Type B pancreatic cell (in vitro differentiated cells): ENCODE measurements at regions not wholly inside any gene's neighbourhood (a gene's known extent, or its start where the extent isn't known, plus 50 kb on each side); places are given as distances from the start of the nearest gene placed in this dataset.
A peak's percentile ranks its signal among the peaks of the same experiment; 100 is the strongest.

Experiments used
- DNase-seq: peaks from one replicate; pipeline ENCODE4 v3.0.0; 2021; ENCODE audit warnings: mixed read lengths; ENCODE audit not compliant: unreplicated experiment; ENCODE audit errors: extremely low spot score
- H3K27ac Mint-ChIP-seq: 2 replicates; pipeline ENCODE4 v1.8.0; 2021; ENCODE audit warnings: mild to moderate bottlenecking, mixed read lengths
- H3K27me3 Mint-ChIP-seq: 2 replicates; pipeline ENCODE4 v1.8.0; 2021; ENCODE audit warnings: mixed read lengths
- H3K36me3 Mint-ChIP-seq: 2 replicates; pipeline ENCODE4 v1.8.0; 2021; ENCODE audit warnings: mixed read lengths
- H3K4me1 Mint-ChIP-seq: one replicate; pipeline ENCODE4 v1.8.0; 2021; ENCODE audit warnings: mixed read lengths; ENCODE audit not compliant: unreplicated experiment
- H3K4me3 Mint-ChIP-seq: 2 replicates; pipeline ENCODE4 v1.8.0; 2021; ENCODE audit warnings: mild to moderate bottlenecking, mixed read lengths
- H3K9me3 Mint-ChIP-seq: 2 replicates; pipeline ENCODE4 v1.8.0; 2021; ENCODE audit warnings: mixed read lengths
- TF ChIP-seq, protein P1 (sequence below): fragments of 200-600 bp; sonication (generic); conservative IDR thresholded peaks from 2 replicates; pipeline ENCODE4 v1.5.0; 2021; ENCODE audit warnings: antibody characterized with exemption, mild to moderate bottlenecking

DNA sequence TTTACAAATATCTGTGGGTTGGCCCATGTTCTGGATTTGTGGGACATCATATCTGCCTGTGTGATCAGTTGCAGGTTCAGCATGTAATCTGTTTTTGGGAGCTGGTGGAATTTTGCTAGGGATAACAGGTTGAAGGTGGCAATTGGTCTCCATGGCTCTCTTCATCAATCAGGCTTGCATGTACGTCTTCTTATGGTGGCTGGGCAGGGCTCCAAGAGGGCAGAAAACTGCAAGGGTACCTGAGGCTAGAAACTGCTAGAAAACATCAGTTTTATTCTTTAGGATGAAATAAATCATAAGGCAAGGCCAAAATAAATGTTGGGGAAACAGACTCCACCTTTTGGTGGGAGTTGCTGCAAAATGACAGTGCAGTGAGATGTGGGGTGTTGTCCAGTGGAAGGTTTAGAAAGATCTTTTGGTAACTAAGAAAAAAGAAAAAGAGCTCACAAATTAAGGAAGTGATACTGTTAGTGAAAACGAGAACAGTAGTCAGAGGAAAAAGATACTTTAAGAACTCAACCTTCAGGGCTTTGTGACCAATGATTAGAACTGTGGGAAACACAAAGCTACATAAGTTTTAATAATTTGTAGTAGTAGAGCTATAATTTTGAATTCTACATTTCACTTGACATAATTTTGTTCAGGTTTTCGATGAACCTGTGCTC lies 300.7 kb upstream of the IZUMO3 start:
- Mint-ChIP-seq H3K36me3 (no peaks in the 10 kb centered on the region), H3K27me3 (no peaks in the 10 kb centered on the region), H3K9me3 (no peaks in the 10 kb centered on the region), H3K27ac (no peak overlapping the region), H3K4me3 (no peak overlapping the region), H3K4me1 (no peaks in the 10 kb centered on the region)
- no peak for DNase-seq
- TF ChIP-seq, protein P1, sequence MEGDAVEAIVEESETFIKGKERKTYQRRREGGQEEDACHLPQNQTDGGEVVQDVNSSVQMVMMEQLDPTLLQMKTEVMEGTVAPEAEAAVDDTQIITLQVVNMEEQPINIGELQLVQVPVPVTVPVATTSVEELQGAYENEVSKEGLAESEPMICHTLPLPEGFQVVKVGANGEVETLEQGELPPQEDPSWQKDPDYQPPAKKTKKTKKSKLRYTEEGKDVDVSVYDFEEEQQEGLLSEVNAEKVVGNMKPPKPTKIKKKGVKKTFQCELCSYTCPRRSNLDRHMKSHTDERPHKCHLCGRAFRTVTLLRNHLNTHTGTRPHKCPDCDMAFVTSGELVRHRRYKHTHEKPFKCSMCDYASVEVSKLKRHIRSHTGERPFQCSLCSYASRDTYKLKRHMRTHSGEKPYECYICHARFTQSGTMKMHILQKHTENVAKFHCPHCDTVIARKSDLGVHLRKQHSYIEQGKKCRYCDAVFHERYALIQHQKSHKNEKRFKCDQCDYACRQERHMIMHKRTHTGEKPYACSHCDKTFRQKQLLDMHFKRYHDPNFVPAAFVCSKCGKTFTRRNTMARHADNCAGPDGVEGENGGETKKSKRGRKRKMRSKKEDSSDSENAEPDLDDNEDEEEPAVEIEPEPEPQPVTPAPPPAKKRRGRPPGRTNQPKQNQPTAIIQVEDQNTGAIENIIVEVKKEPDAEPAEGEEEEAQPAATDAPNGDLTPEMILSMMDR = no peak

DNA sequence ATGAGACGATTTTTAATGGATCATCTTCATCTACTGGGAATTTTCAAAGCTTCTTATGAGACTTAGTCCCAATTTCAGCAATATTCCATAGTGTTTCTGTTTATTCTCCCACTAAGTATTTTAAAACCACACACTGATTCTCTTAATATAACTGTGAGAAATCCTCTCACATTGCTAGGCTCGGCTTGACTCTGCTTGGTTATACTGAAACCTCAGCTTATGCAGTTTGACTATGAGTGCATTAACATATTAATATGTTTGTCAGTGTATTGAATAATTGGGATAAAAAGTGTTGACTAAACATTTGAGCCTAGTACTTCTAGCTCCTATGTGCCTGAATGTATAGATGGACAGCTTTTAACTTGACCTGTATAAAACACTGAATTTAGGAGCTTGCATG lies 298.5 kb upstream of the IZUMO3 start:
- Mint-ChIP-seq H3K4me3 (no peak overlapping the region), H3K4me1 (no peaks in the 10 kb centered on the region), H3K36me3 (no peaks in the 10 kb centered on the region), H3K27me3 (no peaks in the 10 kb centered on the region), H3K9me3 (no peaks in the 10 kb centered on the region), H3K27ac (no peak overlapping the region)
- TF ChIP-seq, protein P1 = no peak
- DNase-seq = no peak

DNA sequence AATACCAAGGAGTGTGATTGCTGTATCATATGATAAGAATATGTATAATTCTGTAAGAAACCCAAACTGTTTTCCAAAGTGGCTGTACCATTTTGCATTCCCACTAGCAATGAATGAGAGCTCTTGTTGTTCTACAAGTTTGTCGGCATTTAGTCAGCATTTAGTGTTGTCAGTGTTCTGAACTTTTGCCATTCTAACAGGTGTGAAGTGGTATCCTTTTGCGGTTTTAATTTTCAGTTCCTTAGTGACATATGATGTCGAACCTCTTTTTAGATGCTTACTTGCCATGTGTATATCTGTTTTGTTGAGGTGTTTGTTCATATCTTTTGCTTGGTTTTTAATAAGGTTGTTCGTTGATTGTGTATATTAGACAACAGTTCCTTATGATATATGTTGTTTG lies 296.3 kb upstream of the IZUMO3 start:
- no peak overlapping the region for H3K4me3 Mint-ChIP-seq
- H3K4me1 Mint-ChIP-seq = no peaks in the 10 kb centered on the region
- H3K36me3 Mint-ChIP-seq = no peaks in the 10 kb centered on the region
- TF ChIP-seq, protein P1 = no peak
- DNase-seq = no peak
- H3K27ac Mint-ChIP-seq = no peak overlapping the region
- H3K27me3 Mint-ChIP-seq = no peaks in the 10 kb centered on the region
- H3K9me3 Mint-ChIP-seq = no peaks in the 10 kb centered on the region

DNA sequence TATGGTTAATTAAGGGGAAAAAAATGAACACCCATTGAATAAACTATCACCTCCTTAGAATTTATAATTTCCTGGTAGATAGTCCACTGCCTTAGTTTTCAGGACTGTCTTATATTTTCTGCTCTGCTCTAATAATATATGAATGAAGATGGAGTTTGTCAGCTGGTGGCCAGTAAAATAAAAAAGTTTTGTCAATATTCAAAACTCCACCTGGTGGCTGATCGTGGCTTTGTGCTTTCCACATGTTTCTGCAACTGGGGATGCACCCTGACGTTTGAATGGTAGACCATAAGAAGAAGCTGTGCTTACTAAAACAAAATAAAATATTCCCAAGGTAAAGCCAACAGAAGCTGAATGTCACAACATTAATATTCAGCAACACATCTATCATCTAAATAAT lies 286.6 kb upstream of the IZUMO3 start:
- no peaks in the 10 kb centered on the region for H3K36me3 Mint-ChIP-seq
- H3K9me3 Mint-ChIP-seq = no peaks in the 10 kb centered on the region
- DNase-seq = no peak
- H3K27ac Mint-ChIP-seq = no peak overlapping the region
- no peaks in the 10 kb centered on the region for H3K27me3 Mint-ChIP-seq
- no peaks in the 10 kb centered on the region for H3K4me1 Mint-ChIP-seq
- TF ChIP-seq, protein P1 = peak; percentile 72
- no peak overlapping the region for H3K4me3 Mint-ChIP-seq

DNA sequence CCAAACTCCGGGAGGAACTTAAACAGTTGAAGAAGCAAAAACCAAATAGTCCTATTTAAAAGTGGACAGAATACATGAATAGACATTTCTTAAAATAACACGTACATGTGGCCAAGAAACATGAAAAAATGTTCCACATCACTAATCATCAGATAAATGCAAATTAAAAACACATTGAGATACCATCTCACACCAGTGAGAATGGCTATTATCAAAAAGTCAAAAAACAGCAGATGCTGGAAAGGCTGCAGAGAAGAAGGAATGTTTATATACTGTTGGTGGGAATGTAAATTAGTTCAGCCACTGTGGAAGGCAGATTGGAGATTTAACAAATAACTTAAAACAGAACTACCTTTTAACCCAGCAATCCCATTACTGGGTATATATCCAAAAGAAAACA lies 283.0 kb upstream of the IZUMO3 start:
- TF ChIP-seq, protein P1 = no peak
- no peak overlapping the region for H3K4me3 Mint-ChIP-seq
- H3K36me3 Mint-ChIP-seq = no peaks in the 10 kb centered on the region
- DNase-seq = no peak
- H3K4me1 Mint-ChIP-seq = no peaks in the 10 kb centered on the region
- no peaks in the 10 kb centered on the region for H3K27me3 Mint-ChIP-seq
- no peak overlapping the region for H3K27ac Mint-ChIP-seq
- H3K9me3 Mint-ChIP-seq = no peaks in the 10 kb centered on the region

DNA sequence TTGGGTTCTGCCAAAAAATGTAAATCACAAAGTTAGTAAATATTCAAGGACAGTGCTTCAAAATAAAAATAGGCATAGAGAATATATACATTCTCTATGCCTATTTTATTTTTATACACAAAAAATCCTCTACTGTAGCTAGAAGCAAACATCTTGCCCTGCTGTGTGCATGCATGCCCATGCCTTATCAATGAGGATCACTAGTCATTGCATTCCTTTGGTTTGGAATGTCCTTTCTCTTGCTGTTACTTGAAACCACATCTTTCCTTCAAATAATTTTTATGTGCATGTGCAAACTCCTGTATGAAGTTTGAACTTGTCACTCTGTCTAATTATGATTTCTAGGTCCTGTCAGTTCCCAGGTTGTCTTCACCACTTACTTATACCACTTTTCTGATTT lies 278.9 kb upstream of the IZUMO3 start:
- Mint-ChIP-seq H3K36me3 (no peaks in the 10 kb centered on the region), H3K9me3 (no peaks in the 10 kb centered on the region), H3K27ac (no peak overlapping the region), H3K27me3 (no peaks in the 10 kb centered on the region), H3K4me3 (no peak overlapping the region), H3K4me1 (no peaks in the 10 kb centered on the region)
- no peak for DNase-seq
- TF ChIP-seq, protein P1 = no peak
